ENCODE measurements at regions not wholly inside any gene's neighbourhood (a gene's known extent, or its start where the extent isn't known, plus 50 kb on each side); places are given as distances from the start of the nearest gene placed in this dataset.
A peak's percentile ranks its signal among the peaks of the same experiment; 100 is the strongest.

DNA sequence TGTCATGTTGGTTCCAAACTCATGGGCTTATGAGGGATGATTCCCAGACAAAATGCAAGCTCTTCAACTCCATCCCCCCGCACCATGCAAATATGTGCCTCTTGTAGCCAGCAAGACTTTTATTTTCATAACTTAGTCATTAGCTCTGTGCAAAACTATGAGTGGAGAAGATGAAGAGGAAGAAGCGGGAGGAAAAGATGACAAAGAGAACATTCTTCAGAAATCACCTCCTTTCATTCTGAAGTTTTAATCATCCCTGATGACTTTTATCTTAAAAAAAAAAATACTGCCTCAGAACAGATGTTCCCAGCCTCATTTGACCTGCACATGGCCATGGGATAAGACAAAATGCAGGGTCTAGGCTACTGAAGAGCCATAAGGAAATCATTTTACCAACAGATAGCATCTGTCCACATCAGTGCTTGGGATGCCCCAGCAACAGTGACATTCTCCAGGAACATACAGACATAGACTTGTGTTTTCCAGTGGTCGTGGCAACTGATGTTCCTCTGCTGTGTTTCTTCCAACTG is 145.5 kb downstream of the WNT5A start:
- FAIRE-seq (peak; percentile 86), DNase-seq (ENCODE audit: low read depth) (no peak)
- H3K27me3 ChIP-seq (ENCODE audit: control insufficient read depth, insufficient read depth, low read length), result no peaks in the 10 kb centered on the region
- TF ChIP-seq, protein P1, sequence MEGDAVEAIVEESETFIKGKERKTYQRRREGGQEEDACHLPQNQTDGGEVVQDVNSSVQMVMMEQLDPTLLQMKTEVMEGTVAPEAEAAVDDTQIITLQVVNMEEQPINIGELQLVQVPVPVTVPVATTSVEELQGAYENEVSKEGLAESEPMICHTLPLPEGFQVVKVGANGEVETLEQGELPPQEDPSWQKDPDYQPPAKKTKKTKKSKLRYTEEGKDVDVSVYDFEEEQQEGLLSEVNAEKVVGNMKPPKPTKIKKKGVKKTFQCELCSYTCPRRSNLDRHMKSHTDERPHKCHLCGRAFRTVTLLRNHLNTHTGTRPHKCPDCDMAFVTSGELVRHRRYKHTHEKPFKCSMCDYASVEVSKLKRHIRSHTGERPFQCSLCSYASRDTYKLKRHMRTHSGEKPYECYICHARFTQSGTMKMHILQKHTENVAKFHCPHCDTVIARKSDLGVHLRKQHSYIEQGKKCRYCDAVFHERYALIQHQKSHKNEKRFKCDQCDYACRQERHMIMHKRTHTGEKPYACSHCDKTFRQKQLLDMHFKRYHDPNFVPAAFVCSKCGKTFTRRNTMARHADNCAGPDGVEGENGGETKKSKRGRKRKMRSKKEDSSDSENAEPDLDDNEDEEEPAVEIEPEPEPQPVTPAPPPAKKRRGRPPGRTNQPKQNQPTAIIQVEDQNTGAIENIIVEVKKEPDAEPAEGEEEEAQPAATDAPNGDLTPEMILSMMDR (IDR thresholded peaks at IDR 0.05; ENCODE audit: insufficient read depth, low read length, severe bottlenecking), result no peak
- no peaks in the 10 kb centered on the region for H3K36me3 ChIP-seq (ENCODE audit: control insufficient read depth, insufficient read depth, low read length)
- H3K4me3 ChIP-seq (ENCODE audit: low read depth, low read length), result no peak overlapping the region

DNA sequence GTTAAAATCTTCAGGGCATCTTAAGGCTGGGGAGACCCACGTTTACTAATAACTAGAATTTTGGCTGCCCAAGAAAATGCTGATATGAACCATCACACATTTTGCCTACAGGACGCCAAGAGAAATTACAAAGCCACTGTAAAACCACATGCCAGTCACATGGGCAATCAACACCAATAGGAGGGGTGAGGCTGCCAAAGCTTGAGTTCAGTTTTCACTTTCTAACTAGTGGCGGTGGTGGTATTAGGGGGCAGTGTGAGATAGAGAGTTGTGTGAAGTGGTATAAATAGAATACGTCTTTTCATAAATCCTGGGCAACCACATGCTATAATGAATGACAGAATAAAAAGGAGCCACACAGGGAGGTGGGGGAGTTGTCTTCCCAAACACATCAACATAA is 147.3 kb downstream of the WNT5A start:
- no peak for DNase-seq (ENCODE audit: low read depth)
- Histone ChIP-seq H3K27me3 (ENCODE audit: control insufficient read depth, insufficient read depth, low read length) (no peaks in the 10 kb centered on the region), H3K4me3 (ENCODE audit: low read depth, low read length) (no peak overlapping the region), H3K36me3 (ENCODE audit: control insufficient read depth, insufficient read depth, low read length) (no peaks in the 10 kb centered on the region)
- TF ChIP-seq, protein P1 (IDR thresholded peaks at IDR 0.05; ENCODE audit: insufficient read depth, low read length, severe bottlenecking), result no peak
- no peak for FAIRE-seq

DNA sequence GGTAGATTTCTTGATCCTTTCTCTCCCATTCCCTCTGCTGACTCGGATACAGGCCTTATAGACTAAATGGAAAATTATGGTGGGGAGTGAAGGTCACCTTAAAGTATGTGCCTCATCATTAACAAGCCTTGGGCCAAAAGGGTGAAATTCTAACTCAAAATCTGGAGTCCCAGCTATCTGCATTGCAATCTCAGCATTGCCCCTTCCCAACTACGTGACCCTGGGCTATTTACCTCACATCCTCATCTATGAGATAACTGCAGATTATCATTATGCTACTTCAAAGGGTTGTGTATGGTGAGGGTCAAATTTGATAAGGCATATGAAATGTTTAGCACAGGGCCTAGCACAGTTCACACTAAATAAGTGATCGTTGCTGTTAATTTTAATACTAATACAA is 147.7 kb downstream of the WNT5A start:
- DNase-seq (ENCODE audit: low read depth) (no peak), FAIRE-seq (no peak)

DNA sequence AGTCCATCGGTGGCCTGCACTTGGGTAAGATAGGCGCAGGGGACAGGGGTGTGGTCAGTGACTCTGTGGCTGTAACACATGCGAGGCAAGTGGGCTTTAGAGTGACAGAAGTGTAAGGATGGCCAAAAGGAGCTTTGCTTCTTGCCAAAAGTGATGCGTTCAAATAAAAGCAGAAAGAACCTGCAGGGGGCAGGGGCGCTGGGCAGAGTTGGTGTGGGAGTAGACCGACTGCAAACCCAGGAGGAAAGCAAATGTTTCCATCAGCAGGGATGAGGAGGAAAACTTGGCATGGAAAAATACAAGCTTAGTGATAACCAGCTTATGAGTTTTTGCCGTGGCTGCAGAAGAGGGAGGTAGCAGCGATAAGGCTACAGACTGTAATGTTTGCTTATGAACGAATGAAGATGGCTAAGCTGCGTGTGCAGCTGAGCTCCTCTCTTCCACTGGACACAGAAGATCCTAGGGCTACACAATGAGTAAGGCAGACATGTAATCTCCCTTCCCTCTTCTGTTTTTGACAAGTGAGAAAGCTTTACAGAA is 149.4 kb downstream of the WNT5A start:
- H3K27me3 ChIP-seq (ENCODE audit: control insufficient read depth, insufficient read depth, low read length), result no peaks in the 10 kb centered on the region
- FAIRE-seq, result no peak
- TF ChIP-seq, protein P1 (IDR thresholded peaks at IDR 0.05; ENCODE audit: insufficient read depth, low read length, severe bottlenecking), result no peak

More for the DNA sequence above, 147.7 kb downstream of the WNT5A start:
- no peaks in the 10 kb centered on the region for H3K36me3 ChIP-seq (ENCODE audit: control insufficient read depth, insufficient read depth, low read length)
- TF ChIP-seq, protein P1 (IDR thresholded peaks at IDR 0.05; ENCODE audit: insufficient read depth, low read length, severe bottlenecking), result no peak
- no peak overlapping the region for H3K4me3 ChIP-seq (ENCODE audit: low read depth, low read length)
- no peaks in the 10 kb centered on the region for H3K27me3 ChIP-seq (ENCODE audit: control insufficient read depth, insufficient read depth, low read length)

DNA sequence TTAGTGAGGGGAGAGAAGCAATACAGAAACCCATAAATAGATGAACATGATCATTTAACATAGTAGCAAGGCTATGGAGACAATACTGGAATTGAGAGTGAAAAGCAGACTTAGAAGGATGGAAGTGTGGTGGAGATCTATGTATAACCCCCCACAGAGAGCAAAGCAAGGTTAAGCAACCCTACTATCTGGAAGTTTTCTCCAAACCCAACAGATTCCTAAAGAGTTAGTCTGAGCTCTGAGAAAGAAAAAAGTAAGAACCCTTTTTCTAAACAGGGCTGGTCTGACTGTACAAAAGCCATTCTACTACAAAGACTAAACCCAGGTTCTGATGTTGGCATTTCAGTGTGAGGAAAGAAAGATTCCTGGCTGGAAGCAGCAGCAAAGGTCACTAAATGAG is 153.2 kb downstream of the WNT5A start:
- TF ChIP-seq, protein P1 (IDR thresholded peaks at IDR 0.05; ENCODE audit: insufficient read depth, low read length, severe bottlenecking), result no peak
- H3K27me3 ChIP-seq (ENCODE audit: control insufficient read depth, insufficient read depth, low read length), result no peaks in the 10 kb centered on the region
- DNase-seq (ENCODE audit: low read depth) (no peak), FAIRE-seq (no peak)
- H3K36me3 ChIP-seq (ENCODE audit: control insufficient read depth, insufficient read depth, low read length), result no peaks in the 10 kb centered on the region
- no peak overlapping the region for H3K4me3 ChIP-seq (ENCODE audit: low read depth, low read length)

More for the DNA sequence above, 149.4 kb downstream of the WNT5A start:
- no peak for DNase-seq (ENCODE audit: low read depth)
- Histone ChIP-seq H3K36me3 (ENCODE audit: control insufficient read depth, insufficient read depth, low read length) (no peaks in the 10 kb centered on the region), H3K4me3 (ENCODE audit: low read depth, low read length) (no peak overlapping the region)

DNA sequence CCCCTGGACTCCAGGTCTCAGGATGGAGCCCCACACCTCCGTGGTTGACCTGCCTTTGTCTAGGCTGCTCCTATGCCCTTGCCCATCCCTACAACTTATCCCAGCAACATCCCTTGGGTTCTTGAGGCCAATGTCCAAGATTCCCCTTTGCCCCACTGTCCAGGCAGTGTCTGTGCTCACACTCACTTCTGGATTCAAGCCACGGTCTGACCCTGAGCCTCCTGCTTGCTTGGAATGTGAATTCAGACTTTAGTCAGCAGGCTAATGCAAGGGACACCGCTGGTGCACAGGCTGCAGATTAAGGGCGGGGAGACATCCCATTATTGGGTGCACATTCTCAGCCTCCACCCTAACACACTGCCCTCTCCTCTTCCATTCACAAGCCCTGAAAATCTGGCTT is 154.1 kb downstream of the WNT5A start:
- TF ChIP-seq, protein P1 (IDR thresholded peaks at IDR 0.05; ENCODE audit: insufficient read depth, low read length, severe bottlenecking), result no peak
- no peak for DNase-seq (ENCODE audit: low read depth)
- Histone ChIP-seq H3K4me3 (ENCODE audit: low read depth, low read length) (no peak overlapping the region), H3K36me3 (ENCODE audit: control insufficient read depth, insufficient read depth, low read length) (no peaks in the 10 kb centered on the region), H3K27me3 (ENCODE audit: control insufficient read depth, insufficient read depth, low read length) (no peaks in the 10 kb centered on the region)
- FAIRE-seq, result no peak

All from bronchial epithelial cell (primary cell).